ENCODE measurements at regions not wholly inside any gene's neighbourhood (a gene's known extent, or its start where the extent isn't known, plus 50 kb on each side); places are given as distances from the start of the nearest gene placed in this dataset.

DNA sequence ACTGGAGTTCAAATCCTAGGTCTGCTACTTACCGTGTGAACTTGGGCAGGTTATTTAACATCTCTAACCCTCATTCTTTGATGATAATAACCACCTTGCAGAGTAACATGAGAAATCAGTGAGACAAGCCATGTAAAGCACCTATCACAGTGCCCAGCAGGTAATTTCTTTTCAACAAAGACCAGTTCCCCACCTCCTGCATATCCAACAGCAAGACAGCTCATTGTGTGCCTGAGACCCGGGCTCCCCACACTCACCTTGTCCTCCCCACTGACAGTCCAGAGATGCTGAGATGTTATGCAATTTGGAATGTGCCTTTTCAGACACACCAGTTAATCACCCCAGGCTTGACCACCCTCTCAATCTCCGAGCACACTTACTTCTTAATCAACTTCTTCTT is 367.6 kb upstream of the DAB1 start:
- TF ChIP-seq, protein P1, sequence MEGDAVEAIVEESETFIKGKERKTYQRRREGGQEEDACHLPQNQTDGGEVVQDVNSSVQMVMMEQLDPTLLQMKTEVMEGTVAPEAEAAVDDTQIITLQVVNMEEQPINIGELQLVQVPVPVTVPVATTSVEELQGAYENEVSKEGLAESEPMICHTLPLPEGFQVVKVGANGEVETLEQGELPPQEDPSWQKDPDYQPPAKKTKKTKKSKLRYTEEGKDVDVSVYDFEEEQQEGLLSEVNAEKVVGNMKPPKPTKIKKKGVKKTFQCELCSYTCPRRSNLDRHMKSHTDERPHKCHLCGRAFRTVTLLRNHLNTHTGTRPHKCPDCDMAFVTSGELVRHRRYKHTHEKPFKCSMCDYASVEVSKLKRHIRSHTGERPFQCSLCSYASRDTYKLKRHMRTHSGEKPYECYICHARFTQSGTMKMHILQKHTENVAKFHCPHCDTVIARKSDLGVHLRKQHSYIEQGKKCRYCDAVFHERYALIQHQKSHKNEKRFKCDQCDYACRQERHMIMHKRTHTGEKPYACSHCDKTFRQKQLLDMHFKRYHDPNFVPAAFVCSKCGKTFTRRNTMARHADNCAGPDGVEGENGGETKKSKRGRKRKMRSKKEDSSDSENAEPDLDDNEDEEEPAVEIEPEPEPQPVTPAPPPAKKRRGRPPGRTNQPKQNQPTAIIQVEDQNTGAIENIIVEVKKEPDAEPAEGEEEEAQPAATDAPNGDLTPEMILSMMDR (IDR thresholded peaks at IDR 0.05), result no peak
- no peaks in the 10 kb centered on the region for H3K27me3 ChIP-seq (replicated peaks; ENCODE audit: insufficient read depth)
- H3K27ac ChIP-seq, result no peak overlapping the region
- no peaks in the 10 kb centered on the region for H3K4me1 ChIP-seq (ENCODE audit: control insufficient read depth in 1 of 2, low read depth in 2 of 2)
- H3K9me3 ChIP-seq, result no peaks in the 10 kb centered on the region
- H3K4me3 ChIP-seq, result no peak overlapping the region
- DNase-seq (ENCODE audit: low spot score) (no peak), ATAC-seq (ENCODE audit: insufficient number of reproducible peaks, low FRiP score, low read depth) (no peak)
- H3K36me3 ChIP-seq, result no peaks in the 10 kb centered on the region

DNA sequence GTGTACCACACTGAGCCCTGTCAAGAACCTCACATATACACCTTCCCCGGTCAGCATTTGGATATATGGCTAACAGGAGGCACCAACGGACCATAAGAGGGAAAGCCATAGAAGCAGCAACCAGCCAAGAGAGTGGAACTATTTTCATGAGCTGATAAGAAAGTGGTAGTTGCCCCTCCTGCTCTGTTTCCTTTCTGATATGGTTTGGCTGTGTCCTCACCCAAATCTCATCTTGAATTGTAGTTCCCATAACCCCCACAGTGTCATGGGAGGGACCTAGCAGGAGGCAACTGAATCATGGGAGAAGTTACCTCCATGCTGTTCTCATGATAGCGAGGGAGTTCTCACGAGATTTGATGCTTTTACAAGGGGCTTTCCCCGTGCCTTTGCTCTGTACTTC is 366.1 kb upstream of the DAB1 start:
- TF ChIP-seq, protein P1 (IDR thresholded peaks at IDR 0.05), result no peak
- Histone ChIP-seq H3K4me1 (ENCODE audit: control insufficient read depth in 1 of 2, low read depth in 2 of 2) (no peaks in the 10 kb centered on the region), H3K4me3 (no peak overlapping the region), H3K36me3 (no peaks in the 10 kb centered on the region), H3K27ac (no peak overlapping the region), H3K27me3 (replicated peaks; ENCODE audit: insufficient read depth) (no peaks in the 10 kb centered on the region), H3K9me3 (no peaks in the 10 kb centered on the region)
- DNase-seq (ENCODE audit: low spot score) (no peak), ATAC-seq (ENCODE audit: insufficient number of reproducible peaks, low FRiP score, low read depth) (no peak)

DNA sequence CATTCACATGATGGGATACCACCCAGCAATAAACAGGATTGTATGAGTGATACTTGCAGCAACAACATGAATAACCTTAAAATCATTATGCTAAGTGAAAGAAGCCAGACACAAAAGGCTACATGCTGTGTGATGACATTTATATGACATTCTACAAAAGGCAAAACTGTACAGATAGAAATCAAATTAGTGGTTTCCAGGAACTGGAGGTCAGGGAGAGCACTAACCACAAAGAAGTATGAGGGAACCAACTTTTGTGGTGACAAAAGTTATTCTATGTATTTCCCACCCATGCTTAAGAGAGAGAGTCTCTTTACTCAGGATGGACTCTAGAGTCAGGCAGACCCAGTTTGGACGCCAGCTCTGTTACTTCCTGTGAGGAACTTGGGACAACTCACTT is 364.5 kb upstream of the DAB1 start:
- ATAC-seq (ENCODE audit: insufficient number of reproducible peaks, low FRiP score, low read depth) (no peak), DNase-seq (ENCODE audit: low spot score) (no peak)
- TF ChIP-seq, protein P1 (IDR thresholded peaks at IDR 0.05), result no peak
- Histone ChIP-seq H3K9me3 (no peaks in the 10 kb centered on the region), H3K27me3 (replicated peaks; ENCODE audit: insufficient read depth) (no peaks in the 10 kb centered on the region), H3K4me1 (ENCODE audit: control insufficient read depth in 1 of 2, low read depth in 2 of 2) (no peaks in the 10 kb centered on the region), H3K36me3 (no peaks in the 10 kb centered on the region), H3K27ac (no peak overlapping the region), H3K4me3 (no peak overlapping the region)

DNA sequence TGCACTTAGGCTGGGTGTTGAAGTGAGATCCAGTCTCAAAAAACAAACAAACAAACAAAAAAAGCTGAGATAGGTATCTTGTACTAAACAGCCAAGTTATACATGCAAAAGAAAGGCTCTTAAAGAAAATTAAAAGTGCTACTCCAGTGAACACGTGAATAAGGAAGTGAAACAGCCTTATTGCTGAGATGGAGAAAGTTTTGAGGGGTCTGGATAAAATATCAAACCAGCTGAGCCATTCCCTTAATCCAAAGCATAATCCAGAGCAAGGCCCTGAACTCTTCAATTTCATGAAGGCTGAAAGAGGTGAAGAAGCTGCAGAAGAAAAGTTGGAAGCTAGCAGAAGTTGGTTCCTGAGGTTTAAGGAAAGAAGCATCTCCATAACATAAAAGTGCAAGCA is 360.5 kb upstream of the DAB1 start:
- no peak overlapping the region for H3K4me3 ChIP-seq
- H3K27me3 ChIP-seq (replicated peaks; ENCODE audit: insufficient read depth), result no peaks in the 10 kb centered on the region
- DNase-seq (ENCODE audit: low spot score), result no peak
- no peaks in the 10 kb centered on the region for H3K36me3 ChIP-seq
- TF ChIP-seq, protein P1 (IDR thresholded peaks at IDR 0.05), result no peak
- no peak for ATAC-seq (ENCODE audit: insufficient number of reproducible peaks, low FRiP score, low read depth)
- no peaks in the 10 kb centered on the region for H3K4me1 ChIP-seq (ENCODE audit: control insufficient read depth in 1 of 2, low read depth in 2 of 2)
- H3K27ac ChIP-seq, result no peak overlapping the region
- H3K9me3 ChIP-seq, result no peaks in the 10 kb centered on the region

DNA sequence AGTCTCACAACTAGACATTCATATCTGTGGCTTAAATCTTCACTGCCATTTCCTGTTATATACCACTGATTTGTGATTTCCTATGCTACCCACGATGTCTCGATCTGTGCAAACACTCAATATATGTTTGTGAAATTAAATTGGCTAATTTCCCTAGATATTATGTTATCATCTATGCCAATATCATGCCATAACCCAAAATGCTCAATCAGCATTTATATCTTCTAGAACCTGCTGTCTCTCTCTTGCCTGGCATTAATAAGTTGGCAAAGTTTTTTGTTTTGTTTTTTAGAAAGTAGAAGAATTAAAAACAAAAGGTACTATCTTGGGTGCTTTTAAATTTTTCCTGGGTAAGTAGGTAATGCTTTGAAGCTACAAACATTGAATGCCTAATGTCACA is 358.5 kb upstream of the DAB1 start:
- Histone ChIP-seq H3K4me3 (no peak overlapping the region), H3K27me3 (replicated peaks; ENCODE audit: insufficient read depth) (no peaks in the 10 kb centered on the region), H3K4me1 (ENCODE audit: control insufficient read depth in 1 of 2, low read depth in 2 of 2) (no peaks in the 10 kb centered on the region), H3K9me3 (no peaks in the 10 kb centered on the region), H3K27ac (no peak overlapping the region), H3K36me3 (no peaks in the 10 kb centered on the region)
- TF ChIP-seq, protein P1 (IDR thresholded peaks at IDR 0.05), result no peak
- DNase-seq (ENCODE audit: low spot score) (no peak), ATAC-seq (ENCODE audit: insufficient number of reproducible peaks, low FRiP score, low read depth) (no peak)

All from thoracic aorta (tissue), 2 donors.